Heart left ventricle (tissue), 16 donors: ENCODE measurements at regions not wholly inside any gene's neighbourhood (a gene's known extent, or its start where the extent isn't known, plus 50 kb on each side); places are given as distances from the start of the nearest gene placed in this dataset.

Experiments
- ATAC-seq, 4 donors: fragments of 200-7000 bp; cut with Tn5 transposase; one replicate each; pipeline ENCODE4 v1.9.1; 2020 to 2022; ENCODE audit warnings: moderate library complexity in 4 of 4, mild to moderate bottlenecking in 3 of 4, moderate number of reproducible peaks in 1 of 4
- DNase-seq, 5 donors: peaks; one replicate each; pipeline ENCODE4 v3.0.0-alpha.2; 2020
- H3K27ac ChIP-seq, 12 donors: fragments of 200-600 bp; sonication (generic) in 4 of 12; one replicate each; pipeline versions ENCODE4 v1.5.0 to v1.8.0; 2016 to 2022; ENCODE audit warnings: mild to moderate bottlenecking in 2 of 12
- H3K27me3 ChIP-seq, 9 donors: fragments of 200-600 bp; sonication (generic) in 2 of 9; one replicate each; pipeline versions ENCODE4 v1.5.1 to v1.8.0; 2016 to 2022; ENCODE audit warnings: mild to moderate bottlenecking in 3 of 9
- H3K36me3 ChIP-seq, 9 donors: fragments of 200-600 bp; sonication (generic) in 2 of 9; one replicate each; pipeline versions ENCODE4 v1.5.0 to v1.8.0; 2018 to 2022; ENCODE audit warnings: mild to moderate bottlenecking in 2 of 9
- H3K4me1 ChIP-seq, 12 donors: fragments of 200-600 bp; sonication (generic) in 4 of 12; one replicate each; pipeline versions ENCODE4 v1.5.0 to v1.8.0; 2016 to 2022; ENCODE audit warnings: mild to moderate bottlenecking in 3 of 12
- H3K4me3 ChIP-seq, 12 donors: fragments of 200-600 bp; sonication (generic) in 4 of 12; one replicate each; pipeline versions ENCODE4 v1.5.0 to v1.8.0; 2017 to 2022; ENCODE audit warnings: mild to moderate bottlenecking in 9 of 12, moderate library complexity in 4 of 12
- H3K9me3 ChIP-seq, 12 donors: fragments of 200-600 bp; sonication (generic) in 4 of 12; one replicate each; pipeline versions ENCODE4 v1.5.0 to v1.8.0; 2016 to 2022; ENCODE audit warnings: mild to moderate bottlenecking in 1 of 12
- CTCF ChIP-seq, 12 donors: fragments of 200-600 bp; sonication (generic) in 4 of 12; IDR thresholded peaks; one replicate each; pipeline versions ENCODE4 v1.5.0 to v1.8.0; 2018 to 2022; ENCODE audit warnings: antibody characterized with exemption in 12 of 12, mild to moderate bottlenecking in 5 of 12
- POLR2A ChIP-seq, 2 donors: fragments of 450-650 bp; IDR thresholded peaks; one replicate each; pipeline ENCODE4 v1.6.1; 2017; ENCODE audit warnings: antibody characterized with exemption in 2 of 2, mild to moderate bottlenecking in 2 of 2, moderate library complexity in 2 of 2
- WGBS, 4 donors: extraction: QIAGEN DNeasy Blood & Tissue Kit in 2 of 4; methylation state at CpG; one replicate each; pipeline versions ENCODE4 v1.1.5 to v1.1.7; 2013 to 2018; 5-methylcytosine and 5-hydroxymethylcytosine counted together
- intact Hi-C, 10 donors: fragments of 100-400 bp; cut with DNase I; formaldehyde crosslinking; loops; one replicate each; pipeline versions ENCODE4 v1.11.1 to v1.14.2; 2022
- donor health status: ischemic (EF 13 %, LVEDD 7.1; RV severe dilation, severe dysfunction).
- donor health status: healthy with polysubstance abuse.
- donor health status: DM: no; HTN: yes; CAD: no.
- donor health status: DM: no; HTN: no; CAD: no.
- donor health status: ischemic (EF 25% LVEDD 6.9; RV normal size, moderate dysfunction).
- donor health status: ischemic (EF 25% LVEDD 5.7; RV mildly dilated, moderate dysfunction).
- donor health status: healthy.
- donor health status: DM: yes; HTN: yes; CAD: no.
- donor health status: ischemic (EF 35%, LVEDD 5.7; RV mildly dilated, moderate dysfunction).
- donor health status: nonischemic (EF 11% LVEDD 7.7; RV severe dilation, severe dysfunction).
- donor health status: DM: yes; HTN: yes; CAD: no.
- donor health status: PGD.
- donor health status: ischemic (EF 29% LVEDD 5.4; RV normal size, mild dysfunction).
- donor health status: nonischemic (EF 23%, LVEDD 6.1; RV moderate dilation, normal function).

- intact Hi-C loops: no loop called here
- ATAC-seq: no peak
- no peak for TF ChIP-seq POLR2A (IDR thresholded peaks at IDR 0.05)
- no peak for TF ChIP-seq CTCF (IDR thresholded peaks at IDR 0.05)
Observed at GRCh38 chr2:184210329-184210728, 388.0 kb upstream of the ZNF804A start.

GRCh38 chr2:184215745-184216144, 382.6 kb upstream of the ZNF804A start:
- Histone ChIP-seq H3K27ac (no peak overlapping the region), H3K4me1 (no peaks in the 10 kb centered on the region), H3K36me3 (no peaks in the 10 kb centered on the region), H3K27me3 (no peaks in the 10 kb centered on the region), H3K4me3 (no peak overlapping the region), H3K9me3 (peaks cover 0 to 10% (median 1%) of the 10 kb centered on the region in 12 donors)
- no peak for TF ChIP-seq POLR2A (IDR thresholded peaks at IDR 0.05)
- no peak for TF ChIP-seq CTCF (IDR thresholded peaks at IDR 0.05)
- 85 to 100% (median 89%) methylated on average over 1 of the region's 1 CpG for WGBS, 4 donors
- ATAC-seq (no peak), DNase-seq (no peak)
- intact Hi-C loops: no loop called here

More at GRCh38 chr2:184210329-184210728, 388.0 kb upstream of the ZNF804A start:
- no peaks in the 10 kb centered on the region for H3K36me3 ChIP-seq
- H3K4me3 ChIP-seq: no peak overlapping the region
- H3K4me1 ChIP-seq: no peaks in the 10 kb centered on the region
- 75 to 82% (median 78%) methylated on average over 3 of the region's 3 CpGs for WGBS, 4 donors
- DNase-seq: no peak
- no peaks in the 10 kb centered on the region for H3K27me3 ChIP-seq
- H3K9me3 ChIP-seq: peaks cover 0 to 14% (median 3%) of the 10 kb centered on the region in 12 donors
- no peak overlapping the region for H3K27ac ChIP-seq

GRCh38 chr2:184256611-184257010, 341.7 kb upstream of the ZNF804A start:
- Histone ChIP-seq H3K9me3 (no peaks in the 10 kb centered on the region), H3K27me3 (no peaks in the 10 kb centered on the region), H3K36me3 (no peaks in the 10 kb centered on the region), H3K4me3 (no peak overlapping the region), H3K27ac (no peak overlapping the region), H3K4me1 (no peaks in the 10 kb centered on the region)
- intact Hi-C loops: no loop called here
- no peak for DNase-seq
- 34 to 48% (median 40%) methylated on average over 1 of the region's 1 CpG for WGBS, 4 donors
- TF ChIP-seq CTCF (IDR thresholded peaks at IDR 0.05): no peak
- TF ChIP-seq POLR2A (IDR thresholded peaks at IDR 0.05): no peak
- no peak for ATAC-seq

- DNase-seq: no peak
- TF ChIP-seq POLR2A (IDR thresholded peaks at IDR 0.05) (no peak), CTCF (IDR thresholded peaks at IDR 0.05) (no peak)
- H3K36me3 ChIP-seq: no peaks in the 10 kb centered on the region
- no peak overlapping the region for H3K4me3 ChIP-seq
- no peaks in the 10 kb centered on the region for H3K27me3 ChIP-seq
- no peak for ATAC-seq
- no peaks in the 10 kb centered on the region for H3K9me3 ChIP-seq
- H3K4me1 ChIP-seq: no peaks in the 10 kb centered on the region
- intact Hi-C loops: no loop called here
- H3K27ac ChIP-seq: no peak overlapping the region
Observed at GRCh38 chr2:184261331-184261730, 337.0 kb upstream of the ZNF804A start.
